Uterus (tissue), 3 donors: ENCODE measurements at regions not wholly inside any gene's neighbourhood (a gene's known extent, or its start where the extent isn't known, plus 50 kb on each side); places are given as distances from the start of the nearest gene placed in this dataset.

Source experiments
- DNase-seq, 2 donors: peaks; one replicate each; pipeline ENCODE4 v3.0.0-alpha.2; 2019 to 2020
- H3K27ac ChIP-seq, 2 donors: fragments of 200-600 bp; sonication (generic); 1 replicate in 1 of 2; 2 replicates in 1 of 2; pipeline ENCODE4 v1.5.1; 2016 to 2018
- H3K27me3 ChIP-seq, 2 donors: fragments of 200-600 bp; sonication (generic); one replicate each; pipeline ENCODE4 v1.5.1; 2018 to 2019; ENCODE audit warnings: control low read depth in 1 of 2
- H3K36me3 ChIP-seq, 2 donors: fragments of 200-600 bp; sonication (generic); one replicate each; pipeline ENCODE4 v1.5.1; 2019; ENCODE audit warnings: control low read depth in 1 of 2
- H3K4me1 ChIP-seq, 2 donors: fragments of 200-600 bp; sonication (generic); one replicate each; pipeline ENCODE4 v1.5.1; 2018 to 2019; ENCODE audit warnings: control low read depth in 1 of 2
- H3K4me3 ChIP-seq, 2 donors: fragments of 200-600 bp; sonication (generic); 1 replicate in 1 of 2; 2 replicates in 1 of 2; pipeline ENCODE4 v1.5.1; 2018 to 2019; ENCODE audit warnings: mild to moderate bottlenecking in 1 of 2
- H3K9me3 ChIP-seq, 2 donors: fragments of 200-600 bp; sonication (generic); one replicate each; pipeline ENCODE4 v1.5.1; 2019; ENCODE audit warnings: control low read depth in 1 of 2
- CTCF ChIP-seq, 4 experiments: fragments of 200-600 bp in 2 of 4; fragments of 450-650 bp in 2 of 4; sonication (generic) in 2 of 4; IDR thresholded peaks; one replicate each; pipeline ENCODE4 v1.5.1; 2016 to 2019; ENCODE audit warnings: antibody characterized with exemption in 4 of 4, mild to moderate bottlenecking in 2 of 4, moderate library complexity in 1 of 4
- POLR2A ChIP-seq, 2 donors: fragments of 450-650 bp; IDR thresholded peaks; one replicate each; pipeline ENCODE4 v1.6.1; 2016; ENCODE audit warnings: antibody characterized with exemption in 2 of 2, mild to moderate bottlenecking in 1 of 2, moderate library complexity in 1 of 2
- intact Hi-C: fragments of 100-400 bp; cut with DNase I; formaldehyde crosslinking; loops from one replicate; pipeline ENCODE4 v1.15.1; 2023; ENCODE audit warnings: low total_unique reads
- donor health status: DM: yes; HTN: yes; CAD: no.

- no peak overlapping the region for H3K27ac ChIP-seq
- no peaks in the 10 kb centered on the region for H3K27me3 ChIP-seq
- H3K9me3 ChIP-seq = no peaks in the 10 kb centered on the region
- H3K4me3 ChIP-seq = no peak overlapping the region
- TF ChIP-seq CTCF (IDR thresholded peaks at IDR 0.05) = no peak
- no peak for TF ChIP-seq POLR2A (IDR thresholded peaks at IDR 0.05)
- no peaks in the 10 kb centered on the region for H3K4me1 ChIP-seq
- intact Hi-C loops = no loop called here
- no peaks in the 10 kb centered on the region for H3K36me3 ChIP-seq
- no peak for DNase-seq
Observed at GRCh38 chr20:40525351-40525750, 163.7 kb downstream of the MAFB start.

GRCh38 chr20:40524071-40524470 lies 165.0 kb downstream of the MAFB start:
- Histone ChIP-seq H3K4me3 (no peak overlapping the region), H3K36me3 (no peaks in the 10 kb centered on the region), H3K27me3 (no peaks in the 10 kb centered on the region), H3K9me3 (no peaks in the 10 kb centered on the region), H3K4me1 (no peaks in the 10 kb centered on the region), H3K27ac (no peak overlapping the region)
- TF ChIP-seq CTCF (IDR thresholded peaks at IDR 0.05) (no peak), POLR2A (IDR thresholded peaks at IDR 0.05) (no peak)
- intact Hi-C loops = no loop called here
- no peak for DNase-seq

GRCh38 chr20:40522405-40522804 lies 166.6 kb downstream of the MAFB start:
- intact Hi-C loops = no loop called here
- Histone ChIP-seq H3K27ac (no peak overlapping the region), H3K36me3 (no peaks in the 10 kb centered on the region), H3K4me3 (no peak overlapping the region), H3K9me3 (no peaks in the 10 kb centered on the region), H3K4me1 (no peaks in the 10 kb centered on the region), H3K27me3 (no peaks in the 10 kb centered on the region)
- TF ChIP-seq CTCF (IDR thresholded peaks at IDR 0.05) (no peak), POLR2A (IDR thresholded peaks at IDR 0.05) (no peak)
- no peak for DNase-seq

- intact Hi-C loops = no loop called here
- Histone ChIP-seq H3K36me3 (no peaks in the 10 kb centered on the region), H3K9me3 (no peaks in the 10 kb centered on the region), H3K27ac (no peak overlapping the region), H3K4me1 (no peaks in the 10 kb centered on the region), H3K4me3 (no peak overlapping the region), H3K27me3 (no peaks in the 10 kb centered on the region)
- no peak for TF ChIP-seq CTCF (IDR thresholded peaks at IDR 0.05)
- no peak for TF ChIP-seq POLR2A (IDR thresholded peaks at IDR 0.05)
- no peak for DNase-seq
Observed at GRCh38 chr20:40521962-40522361, 167.1 kb downstream of the MAFB start.

GRCh38 chr20:40519918-40520317 lies 169.1 kb downstream of the MAFB start:
- H3K27ac ChIP-seq = no peak overlapping the region
- H3K27me3 ChIP-seq = no peaks in the 10 kb centered on the region
- no peak overlapping the region for H3K4me3 ChIP-seq
- no peaks in the 10 kb centered on the region for H3K9me3 ChIP-seq
- no peak for DNase-seq
- intact Hi-C loops = no loop called here
- no peaks in the 10 kb centered on the region for H3K36me3 ChIP-seq
- no peak for TF ChIP-seq CTCF (IDR thresholded peaks at IDR 0.05)
- TF ChIP-seq POLR2A (IDR thresholded peaks at IDR 0.05) = no peak
- no peaks in the 10 kb centered on the region for H3K4me1 ChIP-seq
